Esophagus squamous epithelium (tissue), 4 donors: ENCODE measurements at regions not wholly inside any gene's neighbourhood (a gene's known extent, or its start where the extent isn't known, plus 50 kb on each side); places are given as distances from the start of the nearest gene placed in this dataset.

Experiments used
- CTCF ChIP-seq, 6 experiments: fragments of 450-650 bp in 4 of 6; fragments of 200-600 bp in 2 of 6; sonication (generic) in 2 of 6; IDR thresholded peaks; one replicate each; pipeline ENCODE4 v1.5.1; 2016 to 2019; ENCODE audit warnings: antibody characterized with exemption in 6 of 6, mild to moderate bottlenecking in 4 of 6, moderate library complexity in 4 of 6
- POLR2A ChIP-seq, 4 donors: fragments of 450-650 bp; IDR thresholded peaks; one replicate each; pipeline ENCODE4 v1.6.1; 2017; ENCODE audit warnings: antibody characterized with exemption in 4 of 4, mild to moderate bottlenecking in 4 of 4, moderate library complexity in 3 of 4

GRCh38 chr4:140244328-140244727 is 90.3 kb upstream of the MAML3 start:
- no peak for TF ChIP-seq CTCF (IDR thresholded peaks at IDR 0.05)
- no peak for TF ChIP-seq POLR2A (IDR thresholded peaks at IDR 0.05)
